ENCODE measurements at regions not wholly inside any gene's neighbourhood (a gene's known extent, or its start where the extent isn't known, plus 50 kb on each side); places are given as distances from the start of the nearest gene placed in this dataset.
"Not testable (repeated sequence)": the region's sequence is repeated elsewhere in the genome, so short reads cannot be mapped to it uniquely, and the experiment has no call there.

DNA sequence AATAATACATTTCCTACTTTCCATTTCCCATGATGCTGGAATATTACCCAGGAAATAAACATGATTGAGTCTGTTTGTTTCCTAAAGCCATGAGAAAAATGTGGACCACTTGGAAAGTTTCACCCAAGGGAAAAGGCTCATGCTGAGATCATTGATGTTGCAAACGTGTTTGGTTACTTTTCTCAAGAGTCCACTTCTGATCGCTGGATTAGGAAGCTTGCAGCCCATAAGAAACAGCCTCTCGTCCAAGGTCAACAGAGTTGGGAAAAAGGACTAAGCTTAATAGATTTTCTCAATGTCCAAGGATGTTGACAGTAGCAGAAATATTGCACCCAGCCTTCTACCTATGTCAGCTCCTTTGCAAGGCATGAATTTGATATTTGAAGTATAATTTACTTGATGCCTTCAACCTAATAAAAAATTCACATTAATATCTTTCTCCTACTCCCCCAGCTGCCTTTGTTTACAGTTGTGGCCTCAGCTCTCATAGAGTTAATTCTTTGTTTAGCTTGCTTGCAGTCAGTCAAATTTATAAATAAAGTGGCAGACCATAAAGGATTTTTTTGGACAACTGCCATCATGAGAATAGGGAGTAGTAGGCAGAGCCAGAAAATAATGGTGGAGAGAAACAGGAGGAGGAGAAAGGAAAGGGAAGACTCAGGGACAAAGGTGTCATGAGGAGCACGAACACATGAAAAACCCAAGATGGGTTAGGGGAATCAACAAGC, 65.6 kb upstream of the BLTP1 start:
- DNase-seq (ENCODE audit: low spot score in 2 of 2), result no peak
- TF ChIP-seq EP300 (IDR thresholded peaks at IDR 0.05) (no peak), POLR2A (IDR thresholded peaks at IDR 0.05) (no peak)
- TF ChIP-seq, protein P1, sequence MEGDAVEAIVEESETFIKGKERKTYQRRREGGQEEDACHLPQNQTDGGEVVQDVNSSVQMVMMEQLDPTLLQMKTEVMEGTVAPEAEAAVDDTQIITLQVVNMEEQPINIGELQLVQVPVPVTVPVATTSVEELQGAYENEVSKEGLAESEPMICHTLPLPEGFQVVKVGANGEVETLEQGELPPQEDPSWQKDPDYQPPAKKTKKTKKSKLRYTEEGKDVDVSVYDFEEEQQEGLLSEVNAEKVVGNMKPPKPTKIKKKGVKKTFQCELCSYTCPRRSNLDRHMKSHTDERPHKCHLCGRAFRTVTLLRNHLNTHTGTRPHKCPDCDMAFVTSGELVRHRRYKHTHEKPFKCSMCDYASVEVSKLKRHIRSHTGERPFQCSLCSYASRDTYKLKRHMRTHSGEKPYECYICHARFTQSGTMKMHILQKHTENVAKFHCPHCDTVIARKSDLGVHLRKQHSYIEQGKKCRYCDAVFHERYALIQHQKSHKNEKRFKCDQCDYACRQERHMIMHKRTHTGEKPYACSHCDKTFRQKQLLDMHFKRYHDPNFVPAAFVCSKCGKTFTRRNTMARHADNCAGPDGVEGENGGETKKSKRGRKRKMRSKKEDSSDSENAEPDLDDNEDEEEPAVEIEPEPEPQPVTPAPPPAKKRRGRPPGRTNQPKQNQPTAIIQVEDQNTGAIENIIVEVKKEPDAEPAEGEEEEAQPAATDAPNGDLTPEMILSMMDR (IDR thresholded peaks at IDR 0.05), result no peak
- no peak overlapping the region for H3K4me3 ChIP-seq
- no peaks in the 10 kb centered on the region for H3K9me3 ChIP-seq
- no peaks in the 10 kb centered on the region for H3K4me1 ChIP-seq
- no peak overlapping the region for H3K27ac ChIP-seq
- WGBS, 2 donors, result 40 to 45% methylated on average over 4 of the region's 4 CpGs
- no peaks in the 10 kb centered on the region for H3K36me3 ChIP-seq
- no peaks in the 10 kb centered on the region for H3K27me3 ChIP-seq

DNA sequence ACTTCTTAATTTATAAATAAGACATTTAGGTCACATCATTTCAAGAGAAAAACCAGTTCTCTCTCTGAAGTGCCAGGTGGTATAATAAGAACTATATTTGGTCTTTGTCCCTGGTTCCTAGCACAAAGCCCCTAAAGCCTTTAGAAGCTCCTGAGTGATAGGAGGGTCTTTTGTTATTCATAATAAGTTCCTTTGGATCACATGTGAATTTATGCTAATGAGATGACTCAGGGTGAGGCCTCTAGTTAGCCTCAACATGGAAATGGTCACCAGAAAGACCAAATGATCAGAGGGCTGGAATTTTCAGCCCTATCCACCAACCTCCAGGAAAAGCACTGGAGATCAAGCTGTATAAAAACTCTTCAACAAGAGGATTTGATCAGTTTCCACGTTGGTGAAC, 68.1 kb upstream of the BLTP1 start:
- Histone ChIP-seq H3K4me1 (no peaks in the 10 kb centered on the region), H3K27ac (no peak overlapping the region), H3K27me3 (no peaks in the 10 kb centered on the region), H3K4me3 (no peak overlapping the region), H3K36me3 (no peaks in the 10 kb centered on the region), H3K9me3 (no peaks in the 10 kb centered on the region)
- no peak for TF ChIP-seq EP300 (IDR thresholded peaks at IDR 0.05)
- TF ChIP-seq, protein P1 (IDR thresholded peaks at IDR 0.05), result no peak
- TF ChIP-seq POLR2A (IDR thresholded peaks at IDR 0.05), result no peak
- DNase-seq (ENCODE audit: low spot score in 2 of 2), result no peak
- WGBS, 2 donors, result 33 to 50% methylated on average over 1 of the region's 1 CpG

DNA sequence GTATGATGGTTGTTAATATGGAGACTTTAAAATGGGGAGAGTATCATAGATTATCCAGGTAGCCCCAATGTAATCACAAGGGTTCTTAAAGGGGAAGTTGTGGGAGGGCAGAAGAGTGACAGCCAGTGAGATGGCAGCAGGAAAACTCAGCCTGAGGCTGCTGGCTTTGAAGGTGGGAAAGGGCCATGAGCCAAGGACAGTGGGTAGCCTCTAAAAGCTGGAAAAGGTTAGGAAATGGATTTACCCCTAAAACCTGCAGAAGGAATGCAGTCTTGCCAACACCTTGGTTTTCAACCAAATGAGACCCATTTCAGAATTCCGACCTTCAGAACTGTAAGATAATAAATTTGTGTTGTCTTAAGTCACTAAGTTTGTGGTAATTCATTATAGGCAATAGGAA, 68.8 kb upstream of the BLTP1 start:
- no peak overlapping the region for H3K27ac ChIP-seq
- H3K4me3 ChIP-seq, result no peak overlapping the region
- no peaks in the 10 kb centered on the region for H3K9me3 ChIP-seq
- no peaks in the 10 kb centered on the region for H3K36me3 ChIP-seq
- TF ChIP-seq, protein P1 (IDR thresholded peaks at IDR 0.05), result no peak
- TF ChIP-seq POLR2A (IDR thresholded peaks at IDR 0.05) (no peak), EP300 (IDR thresholded peaks at IDR 0.05) (no peak)
- no peaks in the 10 kb centered on the region for H3K27me3 ChIP-seq
- no peaks in the 10 kb centered on the region for H3K4me1 ChIP-seq
- WGBS, 2 donors, result 93 to 96% methylated on average over 1 of the region's 1 CpG
- DNase-seq (ENCODE audit: low spot score in 2 of 2), result no peak

DNA sequence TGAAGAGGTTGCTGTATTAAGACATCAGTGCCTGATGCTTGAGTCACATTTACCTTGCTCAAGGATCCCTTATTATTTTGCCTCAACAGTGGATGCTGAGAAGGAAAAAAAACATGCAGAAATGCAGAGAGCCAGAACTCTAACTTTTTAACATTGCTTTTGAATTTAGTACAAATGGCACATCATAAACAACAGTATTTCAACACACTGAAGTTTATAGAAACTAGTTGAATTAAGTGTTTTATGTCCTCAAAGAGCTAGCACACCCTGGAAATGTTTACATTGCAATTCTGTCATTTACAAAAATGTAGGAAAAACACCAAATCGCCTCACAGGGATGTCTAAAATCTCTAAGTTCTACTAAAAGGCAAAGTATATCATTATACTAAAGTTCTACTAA, 69.5 kb upstream of the BLTP1 start:
- Histone ChIP-seq H3K4me1 (no peaks in the 10 kb centered on the region), H3K9me3 (no peaks in the 10 kb centered on the region), H3K27me3 (no peaks in the 10 kb centered on the region), H3K27ac (no peak overlapping the region), H3K36me3 (no peaks in the 10 kb centered on the region), H3K4me3 (no peak overlapping the region)
- DNase-seq (ENCODE audit: low spot score in 2 of 2), result no peak
- WGBS, 2 donors, result 65 to 70% methylated on average over 1 of the region's 1 CpG
- TF ChIP-seq EP300 (IDR thresholded peaks at IDR 0.05), result no peak
- TF ChIP-seq POLR2A (IDR thresholded peaks at IDR 0.05), result no peak
- TF ChIP-seq, protein P1 (IDR thresholded peaks at IDR 0.05), result no peak

DNA sequence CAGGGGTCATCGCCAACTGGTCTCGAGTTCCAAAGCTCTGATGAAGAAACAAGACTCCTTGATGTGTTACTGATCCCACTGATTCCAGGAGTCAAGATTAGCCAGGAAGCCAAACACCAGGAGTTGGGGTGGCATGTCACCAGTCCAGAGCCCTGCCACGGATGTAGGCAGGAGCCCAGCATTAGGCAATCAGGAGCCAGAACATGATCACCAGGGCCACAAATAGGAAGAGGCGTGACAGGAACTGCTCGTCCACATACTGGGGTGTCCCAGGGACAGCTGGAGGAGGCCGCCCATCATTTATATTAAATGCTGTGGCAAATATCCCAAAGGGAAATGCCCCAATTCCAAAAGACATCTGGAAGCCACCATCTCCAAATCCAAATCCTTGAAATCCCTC, 74.5 kb upstream of the BLTP1 start:
- DNase-seq (ENCODE audit: low spot score in 2 of 2); H3K27ac ChIP-seq; H3K4me3 ChIP-seq; H3K36me3 ChIP-seq; H3K9me3 ChIP-seq; H3K4me1 ChIP-seq; H3K27me3 ChIP-seq: not testable (repeated sequence)
- 74 to 78% methylated on average over 6 of the region's 6 CpGs for WGBS, 2 donors

DNA sequence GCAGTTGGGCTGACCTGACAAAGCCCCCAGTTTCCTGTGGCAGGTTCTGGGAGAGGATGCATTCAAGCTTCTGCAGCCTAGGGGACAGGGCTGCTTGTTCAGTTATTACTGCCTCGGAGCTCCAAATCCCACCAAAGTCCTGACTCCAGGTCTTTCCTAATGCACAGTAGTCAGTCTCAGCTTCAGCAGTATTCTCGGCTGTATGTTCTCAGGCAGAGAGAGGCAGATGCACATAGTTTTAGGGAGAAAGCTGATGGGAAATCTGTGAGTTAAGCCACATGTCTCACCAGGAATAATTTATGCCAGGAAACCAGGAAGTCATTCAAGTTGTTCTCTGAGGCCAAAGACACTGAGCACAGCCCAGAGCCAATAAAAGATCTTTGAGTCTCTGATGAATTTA, 75.3 kb upstream of the BLTP1 start:
- not testable (repeated sequence) for H3K36me3 ChIP-seq; H3K4me3 ChIP-seq; H3K4me1 ChIP-seq; H3K9me3 ChIP-seq; H3K27ac ChIP-seq; DNase-seq (ENCODE audit: low spot score in 2 of 2); H3K27me3 ChIP-seq
- whole genome bisulfite sequencing, 2 donors, result 0 to 9% methylated on average over 1 to 2 of the region's 2 CpGs
